ENCODE measurements at regions not wholly inside any gene's neighbourhood (a gene's known extent, or its start where the extent isn't known, plus 50 kb on each side); places are given as distances from the start of the nearest gene placed in this dataset.
A peak's percentile ranks its signal among the peaks of the same experiment; 100 is the strongest.

GRCh38 chr13:97139691-97140090 lies 82.4 kb upstream of the MBNL2 start:
- peak; percentile 47 for DNase-seq

- no peak for DNase-seq
Observed at GRCh38 chr13:97140131-97140530, 82.0 kb upstream of the MBNL2 start.

GRCh38 chr13:97140611-97141010 lies 81.5 kb upstream of the MBNL2 start:
- no peak for DNase-seq

GRCh38 chr13:97141097-97141496 lies 81.0 kb upstream of the MBNL2 start:
- peak; percentile 37 for DNase-seq

GRCh38 chr13:97141564-97142005 lies 80.5 kb upstream of the MBNL2 start:
- DNase-seq = peak; percentile 95

GRCh38 chr13:97142452-97142851 lies 79.7 kb upstream of the MBNL2 start:
- DNase-seq = no peak

GRCh38 chr13:97145057-97145456 lies 77.1 kb upstream of the MBNL2 start:
- DNase-seq = no peak

- DNase-seq = no peak
Observed at GRCh38 chr13:97148894-97149293, 73.2 kb upstream of the MBNL2 start.

GRCh38 chr13:97160421-97160820 lies 61.7 kb upstream of the MBNL2 start:
- DNase-seq = no peak

- DNase-seq = no peak
Observed at GRCh38 chr13:97161582-97162231, 60.4 kb upstream of the MBNL2 start.

- peak; percentile 48 for DNase-seq
Observed at GRCh38 chr13:97165502-97166425, 56.4 kb upstream of the MBNL2 start.

GRCh38 chr13:97171136-97171535 lies 51.0 kb upstream of the MBNL2 start:
- DNase-seq = no peak

All from NCI-H69 (cell line).